IPS DF 6.9 (cell line): ENCODE measurements at regions not wholly inside any gene's neighbourhood (a gene's known extent, or its start where the extent isn't known, plus 50 kb on each side); places are given as distances from the start of the nearest gene placed in this dataset.

Source experiments
- DNase-seq: peaks from one replicate; pipeline ENCODE4 v3.0.0-alpha.2; 2013; ENCODE audit warnings: low read depth, low spot score
- H3K27ac ChIP-seq: one replicate; pipeline ENCODE4 v1.5.1; 2013; ENCODE audit warnings: low read length, control low read depth
- H3K27me3 ChIP-seq: 2 replicates; pipeline ENCODE4 v1.6.1; 2013; ENCODE audit warnings: mild to moderate bottlenecking, low read length; ENCODE audit not compliant: control insufficient read depth, insufficient read depth
- H3K36me3 ChIP-seq: 2 replicates; pipeline ENCODE4 v1.6.1; 2013; ENCODE audit warnings: low read length; ENCODE audit not compliant: control insufficient read depth, insufficient read depth
- H3K4me1 ChIP-seq: 2 replicates; pipeline ENCODE4 v1.6.1; 2013; ENCODE audit warnings: low read length; ENCODE audit not compliant: control insufficient read depth, insufficient read depth
- H3K4me3 ChIP-seq: 2 replicates; pipeline ENCODE4 v1.5.1; 2013; ENCODE audit warnings: mild to moderate bottlenecking, low read length
- H3K9me3 ChIP-seq: 2 replicates; pipeline ENCODE4 v1.6.1; 2013; ENCODE audit warnings: low read length, inconsistent platforms; ENCODE audit not compliant: control insufficient read depth, insufficient read depth
- WGBS: extraction: QIAGEN DNeasy Blood & Tissue Kit; methylation state at CpG from one replicate; pipeline ENCODE4 v1.1.7; 2013; ENCODE audit warnings: mixed read lengths, missing lambda C conversion rate; ENCODE audit not compliant: insufficient read length, insufficient coverage; 5-methylcytosine and 5-hydroxymethylcytosine counted together

DNA sequence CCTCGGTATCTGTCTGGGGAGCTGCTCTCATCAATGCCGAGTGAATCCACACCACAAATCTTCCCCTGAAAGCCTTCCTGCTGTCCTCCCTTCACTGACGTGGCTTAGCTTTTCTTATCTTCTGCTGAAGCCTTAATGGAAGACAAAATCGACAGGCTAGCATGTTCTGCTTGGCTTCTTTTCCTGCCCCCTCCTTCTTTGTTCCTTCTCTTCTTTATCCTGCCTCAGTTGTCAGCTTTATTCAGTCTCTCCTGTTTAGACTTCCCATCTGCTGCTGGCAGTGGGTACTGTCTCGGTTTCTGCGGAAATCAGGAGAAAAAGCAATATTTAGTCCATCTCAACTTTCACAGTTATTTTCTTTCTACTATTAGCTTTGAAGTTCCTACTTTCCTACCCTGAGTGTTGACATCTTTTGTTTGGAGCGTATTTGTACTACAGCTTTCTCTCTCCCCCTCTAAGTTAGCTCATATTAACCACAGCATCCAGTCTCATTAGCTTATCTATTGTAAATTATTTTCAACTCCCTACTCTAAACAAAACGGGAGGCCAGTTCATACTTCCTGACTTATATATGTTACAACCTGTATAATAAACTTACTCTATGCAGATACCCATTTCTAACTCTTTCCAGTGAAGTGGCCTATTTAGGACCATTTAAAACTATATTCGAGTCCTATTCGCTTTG lies 226.0 kb downstream of the DACT1 start:
- Histone ChIP-seq H3K36me3 (no peaks in the 10 kb centered on the region), H3K4me3 (no peak overlapping the region), H3K9me3 (no peaks in the 10 kb centered on the region), H3K27me3 (no peaks in the 10 kb centered on the region), H3K4me1 (no peaks in the 10 kb centered on the region; the same call in 1 of the 2 replicates), H3K27ac (no peak overlapping the region)
- WGBS, result no CpG with 5 or more reads among the region's 10 CpGs
- no peak for DNase-seq

DNA sequence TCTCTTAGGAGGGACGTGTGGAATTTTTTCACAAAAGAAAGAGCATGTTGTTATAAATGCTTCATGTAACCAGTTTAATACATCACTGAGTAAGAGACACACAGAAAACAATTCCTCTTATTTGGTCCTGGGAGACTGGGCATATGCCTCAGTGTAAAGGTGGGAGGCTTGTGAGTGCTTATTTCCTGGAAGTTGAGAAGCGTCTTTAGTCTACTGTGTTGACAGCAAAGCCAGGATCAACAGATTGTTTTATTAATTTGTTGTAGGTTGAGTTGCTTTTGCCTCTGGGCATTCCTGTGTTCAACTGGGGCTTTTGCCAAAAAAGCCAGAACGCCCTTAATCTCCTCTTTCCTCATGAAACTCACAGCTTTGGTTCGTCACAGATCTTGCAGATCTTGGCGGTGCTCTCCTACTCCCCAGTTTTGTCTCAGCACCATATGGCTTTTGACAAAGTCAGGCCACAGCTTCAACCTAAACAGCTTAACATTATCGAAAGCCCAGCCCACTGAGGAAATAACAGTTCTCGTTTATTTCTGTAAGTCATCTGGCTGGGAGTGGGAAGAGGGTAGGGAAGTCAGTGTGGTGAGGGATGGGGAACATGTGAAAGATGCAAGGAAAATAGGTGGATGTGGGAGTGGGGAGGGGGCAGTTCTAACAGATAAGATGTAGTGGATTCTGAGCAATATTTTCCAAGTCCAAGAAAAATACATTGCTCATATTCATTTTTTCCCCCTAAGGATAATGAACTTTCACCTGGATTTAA lies 227.2 kb downstream of the DACT1 start:
- H3K36me3 ChIP-seq, result no peaks in the 10 kb centered on the region
- H3K27ac ChIP-seq, result no peak overlapping the region
- no peaks in the 10 kb centered on the region; the same call in 1 of the 2 replicates for H3K4me1 ChIP-seq
- no peak for DNase-seq
- H3K27me3 ChIP-seq, result no peaks in the 10 kb centered on the region
- no peak overlapping the region for H3K4me3 ChIP-seq
- H3K9me3 ChIP-seq, result no peaks in the 10 kb centered on the region
- WGBS, result no CpG with 5 or more reads among the region's 7 CpGs

GRCh38 chr14:58865514-58866281 lies 227.9 kb downstream of the DACT1 start:
- WGBS, result no CpG with 5 or more reads among the region's 6 CpGs

GRCh38 chr14:58866391-58866790 lies 228.6 kb downstream of the DACT1 start:
- H3K9me3 ChIP-seq, result no peaks in the 10 kb centered on the region
- H3K36me3 ChIP-seq, result no peaks in the 10 kb centered on the region
- no peaks in the 10 kb centered on the region for H3K27me3 ChIP-seq
- no peaks in the 10 kb centered on the region; the same call in 1 of the 2 replicates for H3K4me1 ChIP-seq
- no peak overlapping the region for H3K27ac ChIP-seq
- DNase-seq, result no peak
- no CpG with 5 or more reads among the region's 3 CpGs for WGBS
- H3K4me3 ChIP-seq, result no peak overlapping the region

More at GRCh38 chr14:58865514-58866281, 227.9 kb downstream of the DACT1 start:
- Histone ChIP-seq H3K27ac (no peak overlapping the region), H3K9me3 (no peaks in the 10 kb centered on the region), H3K4me3 (no peak overlapping the region), H3K27me3 (no peaks in the 10 kb centered on the region), H3K4me1 (no peaks in the 10 kb centered on the region; the same call in 1 of the 2 replicates), H3K36me3 (no peaks in the 10 kb centered on the region)
- DNase-seq, result no peak

DNA sequence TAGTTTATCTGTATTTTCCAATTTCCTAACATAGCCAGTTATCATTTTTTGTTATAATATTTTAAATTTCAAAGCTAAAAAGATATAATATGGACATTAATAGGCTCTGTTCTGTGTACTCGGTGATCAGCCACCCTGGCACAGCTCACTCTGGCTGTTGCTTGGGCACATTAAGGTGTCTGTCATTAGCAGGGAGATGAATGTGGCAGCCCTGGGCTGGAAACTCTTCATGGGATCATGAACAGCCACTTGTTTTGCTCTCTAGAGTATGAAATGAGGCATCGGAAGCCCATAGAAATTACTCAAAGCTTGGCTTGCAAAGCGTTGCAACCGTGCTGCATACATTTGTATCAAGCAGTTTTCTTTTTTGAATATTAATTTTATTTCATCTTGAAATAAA lies 233.2 kb downstream of the DACT1 start:
- H3K27me3 ChIP-seq, result no peaks in the 10 kb centered on the region
- WGBS, result no CpG with 5 or more reads among the region's 4 CpGs

GRCh38 chr14:58871573-58871972 lies 233.8 kb downstream of the DACT1 start:
- no peak for DNase-seq
- no peak overlapping the region for H3K4me3 ChIP-seq
- no peaks in the 10 kb centered on the region for H3K9me3 ChIP-seq
- H3K36me3 ChIP-seq, result no peaks in the 10 kb centered on the region
- WGBS, result no CpG with 5 or more reads among the region's 4 CpGs
- no peaks in the 10 kb centered on the region for H3K4me1 ChIP-seq
- H3K27me3 ChIP-seq, result no peaks in the 10 kb centered on the region
- no peak overlapping the region for H3K27ac ChIP-seq

More for the DNA sequence above, 233.2 kb downstream of the DACT1 start:
- Histone ChIP-seq H3K9me3 (no peaks in the 10 kb centered on the region), H3K4me1 (no peaks in the 10 kb centered on the region; the same call in 1 of the 2 replicates), H3K36me3 (no peaks in the 10 kb centered on the region), H3K27ac (no peak overlapping the region), H3K4me3 (no peak overlapping the region)
- DNase-seq, result no peak

DNA sequence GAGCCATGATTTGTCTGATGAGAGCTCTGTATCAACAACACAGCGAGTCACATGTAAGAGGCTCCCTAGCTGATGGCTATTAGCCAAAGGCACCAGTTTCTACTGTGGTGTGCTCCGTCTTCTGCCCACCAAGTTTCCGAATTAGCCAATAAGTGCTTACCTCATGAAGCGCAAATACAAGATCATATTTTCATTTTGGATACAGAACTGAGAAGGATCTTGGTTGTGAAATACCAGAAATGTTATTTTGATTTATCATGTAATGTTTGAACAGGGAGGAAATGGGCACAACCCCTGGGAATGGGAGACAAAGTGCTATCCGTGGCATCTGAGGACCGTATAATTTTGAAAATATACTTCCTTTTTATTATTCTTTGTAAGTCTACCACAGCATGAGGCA lies 234.3 kb downstream of the DACT1 start:
- Histone ChIP-seq H3K9me3 (no peaks in the 10 kb centered on the region), H3K4me1 (no peaks in the 10 kb centered on the region), H3K4me3 (no peak overlapping the region), H3K36me3 (no peaks in the 10 kb centered on the region), H3K27me3 (no peaks in the 10 kb centered on the region), H3K27ac (no peak overlapping the region)
- no CpG with 5 or more reads among the region's 6 CpGs for WGBS
- no peak for DNase-seq

DNA sequence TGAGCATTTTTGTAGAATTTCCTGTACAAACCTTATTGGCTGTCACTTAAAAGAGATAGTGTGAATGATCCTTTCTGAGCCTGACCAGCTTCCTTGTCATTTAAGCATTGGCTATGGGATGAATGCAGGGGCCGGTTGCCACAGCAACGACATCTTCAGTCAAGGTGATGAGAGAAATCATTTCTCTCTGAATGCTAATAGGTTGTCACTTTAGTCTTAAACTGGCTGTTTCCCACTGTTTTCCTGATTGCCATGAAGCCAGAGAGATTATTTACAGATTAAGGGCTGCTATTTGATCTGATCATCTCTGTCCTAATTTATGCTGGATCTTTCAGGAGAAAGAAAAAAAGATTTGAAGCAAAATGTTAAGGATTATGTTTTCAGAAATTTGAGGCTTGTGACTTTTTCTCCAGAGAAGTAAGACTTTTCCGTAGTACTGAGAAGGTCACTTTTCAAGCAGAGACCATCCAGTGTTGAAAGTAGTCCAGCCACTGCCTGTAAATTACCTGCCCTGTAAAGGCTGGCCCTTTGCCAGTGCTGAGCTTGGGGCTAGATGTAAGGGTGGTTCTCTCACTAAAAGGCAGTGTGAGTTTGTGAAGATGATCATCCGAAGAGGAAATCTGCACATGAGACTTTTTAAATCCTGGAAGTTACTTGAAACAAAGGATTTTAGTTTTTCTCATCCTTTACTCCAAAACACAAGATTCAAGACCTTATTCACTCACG lies 235.6 kb downstream of the DACT1 start:
- Histone ChIP-seq H3K4me1 (no peaks in the 10 kb centered on the region), H3K27me3 (no peaks in the 10 kb centered on the region), H3K36me3 (no peaks in the 10 kb centered on the region), H3K9me3 (no peaks in the 10 kb centered on the region), H3K4me3 (no peak overlapping the region), H3K27ac (no peak overlapping the region)
- no peak for DNase-seq
- no CpG with 5 or more reads among the region's 5 CpGs for WGBS

DNA sequence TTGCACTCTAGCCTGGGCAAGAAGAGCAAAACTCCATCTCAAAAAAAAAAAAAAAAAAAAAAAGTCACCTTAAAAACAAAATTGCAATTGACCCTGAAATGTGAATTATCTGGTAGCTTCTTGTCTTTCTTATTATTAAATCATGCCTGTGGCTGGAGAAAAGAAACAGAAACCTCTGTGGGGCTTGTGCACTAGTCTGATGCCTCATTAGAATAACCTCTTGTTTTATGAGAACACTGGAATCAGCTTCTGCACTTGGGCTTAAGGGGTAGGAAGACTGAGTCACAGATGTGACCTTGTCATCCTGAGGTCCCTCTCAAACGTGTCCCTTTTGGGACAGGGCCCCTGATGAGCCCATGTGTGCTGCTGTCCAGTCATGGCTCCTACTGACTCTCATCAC lies 237.9 kb downstream of the DACT1 start:
- Histone ChIP-seq H3K27ac (no peak overlapping the region), H3K36me3 (no peaks in the 10 kb centered on the region), H3K4me3 (no peak overlapping the region), H3K27me3 (no peaks in the 10 kb centered on the region), H3K9me3 (no peaks in the 10 kb centered on the region), H3K4me1 (no peaks in the 10 kb centered on the region)
- no CpG with 5 or more reads among the region's 1 CpG for WGBS
- no peak for DNase-seq

DNA sequence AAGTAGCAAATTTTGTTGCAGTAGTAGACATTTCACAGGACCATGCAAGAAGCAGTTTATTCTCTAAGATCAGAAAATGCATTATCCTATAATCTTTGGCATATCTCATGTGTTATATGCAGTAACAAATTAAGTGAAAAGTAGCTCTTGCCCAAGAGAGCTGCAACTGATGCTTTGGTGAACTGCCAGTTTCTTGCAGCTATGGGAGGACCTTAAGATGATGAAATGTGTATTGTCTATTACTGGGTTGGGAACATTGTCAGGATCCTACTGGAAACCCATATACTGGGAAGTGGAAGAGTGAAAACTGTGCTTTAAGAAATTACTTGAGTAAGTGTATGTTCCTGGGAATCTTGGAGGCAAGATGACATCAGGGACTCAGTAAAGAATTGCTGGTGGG lies 238.8 kb downstream of the DACT1 start:
- no peak for DNase-seq
- Histone ChIP-seq H3K36me3 (no peaks in the 10 kb centered on the region), H3K27ac (no peak overlapping the region), H3K27me3 (no peaks in the 10 kb centered on the region), H3K9me3 (no peaks in the 10 kb centered on the region), H3K4me1 (no peaks in the 10 kb centered on the region), H3K4me3 (no peak overlapping the region)
